Fibroblast of pulmonary artery (primary cell): ENCODE measurements at regions not wholly inside any gene's neighbourhood (a gene's known extent, or its start where the extent isn't known, plus 50 kb on each side); places are given as distances from the start of the nearest gene placed in this dataset.
A peak's percentile ranks its signal among the peaks of the same experiment; 100 is the strongest.

Experiments used
- DNase-seq: peaks from one replicate; pipeline ENCODE4 v3.0.0-alpha.2; 2010; ENCODE audit warnings: low read depth
- H3K4me3 ChIP-seq: replicated peaks from 2 replicates; pipeline ENCODE4 v1.5.1; 2011; ENCODE audit warnings: low read depth, mild to moderate bottlenecking, control low read depth, low read length, moderate library complexity
- CTCF ChIP-seq: IDR thresholded peaks from 2 replicates; pipeline ENCODE4 v1.5.1; 2011; ENCODE audit warnings: mild to moderate bottlenecking, control low read depth, low read length, inconsistent platforms; ENCODE audit errors: missing control alignments

GRCh38 chr12:98238515-98239130 is 276.8 kb upstream of the TMPO start:
- DNase-seq, result peak; percentile 63
- no peak for TF ChIP-seq CTCF
- H3K4me3 ChIP-seq, result no peak overlapping the region

- H3K4me3 ChIP-seq, result no peak overlapping the region
- DNase-seq, result no peak
- TF ChIP-seq CTCF, result no peak
These were observed 272.2 kb upstream of the TMPO start for GRCh38 chr12:98243190-98243589.

GRCh38 chr12:98244136-98244535 is 271.3 kb upstream of the TMPO start:
- DNase-seq, result no peak
- no peak for TF ChIP-seq CTCF
- H3K4me3 ChIP-seq, result no peak overlapping the region

GRCh38 chr12:98253207-98254037 is 262.0 kb upstream of the TMPO start:
- TF ChIP-seq CTCF, result no peak
- DNase-seq, result no peak
- H3K4me3 ChIP-seq, result no peak overlapping the region

- no peak for TF ChIP-seq CTCF
- DNase-seq, result no peak
- no peak overlapping the region for H3K4me3 ChIP-seq
These were observed 258.6 kb upstream of the TMPO start for GRCh38 chr12:98256830-98257229.

GRCh38 chr12:98259693-98260092 is 255.7 kb upstream of the TMPO start:
- no peak for TF ChIP-seq CTCF
- DNase-seq, result no peak
- no peak overlapping the region for H3K4me3 ChIP-seq
